Thymus (tissue), 11 donors: ENCODE measurements at regions not wholly inside any gene's neighbourhood (a gene's known extent, or its start where the extent isn't known, plus 50 kb on each side); places are given as distances from the start of the nearest gene placed in this dataset.

ENCODE experiments used
- DNase-seq, 9 donors: peaks; one replicate each; pipeline ENCODE4 v3.0.0-alpha.2; 2013; ENCODE audit warnings: low spot score in 9 of 9, low read depth in 6 of 9, missing footprints in 1 of 9
- H3K27ac ChIP-seq, 2 donors: one replicate each; pipeline ENCODE4 v1.5.1; 2013; ENCODE audit warnings: control low read depth in 1 of 2, low read depth in 1 of 2, low read length in 1 of 2, mild to moderate bottlenecking in 1 of 2, moderate library complexity in 1 of 2
- H3K27me3 ChIP-seq, 2 donors: one replicate each; pipeline ENCODE4 v1.5.1; 2013; ENCODE audit warnings: low read length in 1 of 2; ENCODE audit not compliant: control insufficient read depth in 2 of 2, insufficient read depth in 1 of 2
- H3K36me3 ChIP-seq, 2 donors: one replicate each; pipeline ENCODE4 v1.5.1; 2013; ENCODE audit warnings: low read length in 1 of 2, mild to moderate bottlenecking in 1 of 2, moderate library complexity in 1 of 2; ENCODE audit not compliant: control insufficient read depth in 2 of 2, insufficient read depth in 2 of 2
- H3K4me1 ChIP-seq, 2 donors: one replicate each; pipeline ENCODE4 v1.5.1; 2013; ENCODE audit warnings: low read length in 2 of 2; ENCODE audit not compliant: control insufficient read depth in 2 of 2, insufficient read depth in 2 of 2
- H3K4me3 ChIP-seq, 2 donors: one replicate each; pipeline ENCODE4 v1.5.1; 2013; ENCODE audit warnings: low read length in 2 of 2, control low read depth in 1 of 2, mild to moderate bottlenecking in 1 of 2
- H3K9me3 ChIP-seq, 2 donors: one replicate each; pipeline ENCODE4 v1.5.1; 2013; ENCODE audit warnings: low read length in 1 of 2, mild to moderate bottlenecking in 1 of 2; ENCODE audit not compliant: control insufficient read depth in 2 of 2, insufficient read depth in 1 of 2
- WGBS: extraction: QIAGEN DNeasy Blood & Tissue Kit; methylation state at CpG from one replicate; pipeline ENCODE4 v1.1.7; 2013; 5-methylcytosine and 5-hydroxymethylcytosine counted together
- donor health status: healthy.

GRCh38 chr9:36742264-36742663 is 169.6 kb downstream of the MELK start:
- Histone ChIP-seq H3K27me3 (peaks cover 16 to 61% of the 10 kb centered on the region in 2 donors), H3K9me3 (peaks cover 0 to 5% of the 10 kb centered on the region in 2 donors)

GRCh38 chr9:36744678-36745077 is 172.0 kb downstream of the MELK start:
- 83% methylated on average over 3 of the region's 3 CpGs for WGBS
- no peaks in the 10 kb centered on the region for H3K4me1 ChIP-seq
- DNase-seq = no peak
- H3K27ac ChIP-seq = no peak overlapping the region
- no peak overlapping the region for H3K4me3 ChIP-seq
- peaks cover 0 to 7% of the 10 kb centered on the region in 2 donors for H3K9me3 ChIP-seq
- no peaks in the 10 kb centered on the region for H3K36me3 ChIP-seq
- H3K27me3 ChIP-seq = peaks cover 3 to 45% of the 10 kb centered on the region in 2 donors

More at GRCh38 chr9:36742264-36742663, 169.6 kb downstream of the MELK start:
- Histone ChIP-seq H3K4me1 (no peaks in the 10 kb centered on the region), H3K27ac (no peak overlapping the region), H3K36me3 (no peaks in the 10 kb centered on the region), H3K4me3 (no peak overlapping the region)
- DNase-seq = no peak
- WGBS = 65% methylated on average over 5 of the region's 5 CpGs

GRCh38 chr9:36745977-36746376 is 173.3 kb downstream of the MELK start:
- no peaks in the 10 kb centered on the region for H3K4me1 ChIP-seq
- no peak for DNase-seq
- WGBS = 91% methylated on average over 11 of the region's 11 CpGs
- no peaks in the 10 kb centered on the region for H3K36me3 ChIP-seq
- H3K27me3 ChIP-seq = peaks cover 0 to 32% of the 10 kb centered on the region in 2 donors
- H3K27ac ChIP-seq = no peak overlapping the region
- H3K4me3 ChIP-seq = no peak overlapping the region
- peaks cover 0 to 3% of the 10 kb centered on the region in 2 donors for H3K9me3 ChIP-seq

- Histone ChIP-seq H3K9me3 (peaks cover 0 to 3% of the 10 kb centered on the region in 2 donors), H3K4me1 (no peaks in the 10 kb centered on the region), H3K36me3 (no peaks in the 10 kb centered on the region), H3K27ac (no peak overlapping the region), H3K27me3 (peaks cover 0 to 27% of the 10 kb centered on the region in 2 donors), H3K4me3 (no peak overlapping the region)
- WGBS = 71% methylated on average over 3 of the region's 3 CpGs
- no peak for DNase-seq
Measured at GRCh38 chr9:36746415-36746814, 173.7 kb downstream of the MELK start.

GRCh38 chr9:36748322-36748899 is 175.7 kb downstream of the MELK start:
- no peaks in the 10 kb centered on the region for H3K4me1 ChIP-seq
- peaks cover 0 to 14% of the 10 kb centered on the region in 2 donors for H3K27me3 ChIP-seq
- no peak overlapping the region for H3K4me3 ChIP-seq
- H3K9me3 ChIP-seq = peaks cover 0 to 3% of the 10 kb centered on the region in 2 donors
- H3K27ac ChIP-seq = no peak overlapping the region
- no peaks in the 10 kb centered on the region for H3K36me3 ChIP-seq
- peak in 4 of 9 donors; percentile 20 to 45 (median 34) for DNase-seq
- 22% methylated on average over 13 of the region's 13 CpGs for WGBS

GRCh38 chr9:36749461-36749860 is 176.8 kb downstream of the MELK start:
- Histone ChIP-seq H3K27me3 (peaks cover 0 to 12% of the 10 kb centered on the region in 2 donors), H3K4me1 (no peaks in the 10 kb centered on the region), H3K36me3 (no peaks in the 10 kb centered on the region), H3K27ac (no peak overlapping the region), H3K9me3 (peaks cover 0 to 3% of the 10 kb centered on the region in 2 donors), H3K4me3 (no peak overlapping the region)
- DNase-seq = no peak
- WGBS = 32% methylated on average over 2 of the region's 2 CpGs

GRCh38 chr9:36750630-36751029 is 177.9 kb downstream of the MELK start:
- WGBS = 85% methylated on average over 3 of the region's 3 CpGs
- no peaks in the 10 kb centered on the region for H3K36me3 ChIP-seq
- no peak overlapping the region for H3K27ac ChIP-seq
- DNase-seq = no peak
- no peaks in the 10 kb centered on the region for H3K4me1 ChIP-seq
- H3K9me3 ChIP-seq = peaks cover 0 to 3% of the 10 kb centered on the region in 2 donors
- peaks cover 0 to 12% of the 10 kb centered on the region in 2 donors for H3K27me3 ChIP-seq
- no peak overlapping the region for H3K4me3 ChIP-seq

- DNase-seq = no peak
- Histone ChIP-seq H3K36me3 (no peaks in the 10 kb centered on the region), H3K4me3 (no peak overlapping the region), H3K4me1 (no peaks in the 10 kb centered on the region), H3K27me3 (peaks cover 0 to 4% of the 10 kb centered on the region in 2 donors), H3K27ac (no peak overlapping the region), H3K9me3 (no peaks in the 10 kb centered on the region)
- 86% methylated on average over 2 of the region's 2 CpGs for WGBS
Measured at GRCh38 chr9:36755019-36755418, 182.3 kb downstream of the MELK start.

GRCh38 chr9:36759141-36759540 is 186.4 kb downstream of the MELK start:
- 77% methylated on average over 4 of the region's 4 CpGs for WGBS
- Histone ChIP-seq H3K27me3 (peaks cover 2% of the 10 kb centered on the region in 2 donors), H3K27ac (no peak overlapping the region)

More at GRCh38 chr9:36759141-36759540, 186.4 kb downstream of the MELK start:
- Histone ChIP-seq H3K4me1 (no peaks in the 10 kb centered on the region), H3K9me3 (peaks cover 0 to under 1% of the 10 kb centered on the region in 2 donors), H3K4me3 (no peak overlapping the region), H3K36me3 (no peaks in the 10 kb centered on the region)
- DNase-seq = no peak
